Astrocyte (in vitro differentiated cells and primary cell): ENCODE measurements at regions not wholly inside any gene's neighbourhood (a gene's known extent, or its start where the extent isn't known, plus 50 kb on each side); places are given as distances from the start of the nearest gene placed in this dataset.

Experiments used
- DNase-seq: peaks from one replicate; pipeline ENCODE4 v3.0.0-alpha.2; 2010; ENCODE audit warnings: low read depth
- FAIRE-seq: peaks from 2 replicates; lab custom pipeline; 2011; peaks lifted over from hg19 to GRCh38; lab: Jason Lieb, UNC
- H2AFZ ChIP-seq: 2 replicates; pipeline ENCODE4 v1.6.0; 2012; ENCODE audit warnings: low read depth, low read length, inconsistent platforms
- H3K27ac ChIP-seq: 2 replicates; pipeline ENCODE4 v1.5.1; 2011; ENCODE audit warnings: low read depth, low read length, inconsistent platforms
- H3K27me3 ChIP-seq: 2 replicates; pipeline ENCODE4 v1.6.0; 2011; ENCODE audit warnings: low read length, inconsistent platforms; ENCODE audit not compliant: insufficient read depth
- H3K36me3 ChIP-seq: 2 replicates; pipeline ENCODE4 v1.5.1; 2011; ENCODE audit warnings: low read length, inconsistent platforms; ENCODE audit not compliant: insufficient read depth
- H3K4me1 ChIP-seq: 2 replicates; pipeline ENCODE4 v1.5.1; 2011; ENCODE audit warnings: low read length, inconsistent platforms; ENCODE audit not compliant: insufficient read depth
- H3K4me2 ChIP-seq: 2 replicates; pipeline ENCODE4 v1.6.0; 2012; ENCODE audit warnings: low read length, inconsistent platforms
- H3K4me3 ChIP-seq: 2 replicates; pipeline ENCODE4 v1.5.1; 2011; ENCODE audit warnings: low read depth, mild to moderate bottlenecking, low read length, inconsistent platforms; ENCODE audit not compliant: insufficient read depth
- H3K79me2 ChIP-seq: 2 replicates; pipeline ENCODE4 v1.6.0; 2012; ENCODE audit warnings: mild to moderate bottlenecking, low read length, inconsistent platforms; ENCODE audit not compliant: insufficient read depth
- H3K9ac ChIP-seq: 2 replicates; pipeline ENCODE4 v1.6.0; 2012; ENCODE audit warnings: mild to moderate bottlenecking, low read length, inconsistent platforms
- H3K9me3 ChIP-seq: 2 replicates; pipeline ENCODE4 v1.5.1; 2012; ENCODE audit warnings: low read depth, mild to moderate bottlenecking, low read length, inconsistent platforms; ENCODE audit not compliant: insufficient read depth
- H4K20me1 ChIP-seq: 2 replicates; pipeline ENCODE4 v1.6.0; 2012; ENCODE audit warnings: low read length, inconsistent platforms; ENCODE audit not compliant: insufficient read depth
- H3K27ac Mint-ChIP-seq: one replicate; pipeline ENCODE4 v1.8.0; 2021; ENCODE audit warnings: mild to moderate bottlenecking, mixed read lengths; ENCODE audit not compliant: unreplicated experiment
- H3K27me3 Mint-ChIP-seq: one replicate; pipeline ENCODE4 v1.8.0; 2021; ENCODE audit warnings: low read depth, mixed read lengths; ENCODE audit not compliant: unreplicated experiment
- H3K36me3 Mint-ChIP-seq: one replicate; pipeline ENCODE4 v1.8.0; 2021; ENCODE audit warnings: low read depth, mixed read lengths; ENCODE audit not compliant: unreplicated experiment
- H3K4me1 Mint-ChIP-seq: one replicate; pipeline ENCODE4 v1.8.0; 2021; ENCODE audit warnings: low read depth, mixed read lengths; ENCODE audit not compliant: unreplicated experiment
- H3K4me3 Mint-ChIP-seq: one replicate; pipeline ENCODE4 v1.8.0; 2021; ENCODE audit warnings: mild to moderate bottlenecking, moderate library complexity, mixed read lengths; ENCODE audit not compliant: unreplicated experiment
- H3K9me3 Mint-ChIP-seq: one replicate; pipeline ENCODE4 v1.8.0; 2021; ENCODE audit warnings: mild to moderate bottlenecking, mixed read lengths; ENCODE audit not compliant: unreplicated experiment
- EZH2 ChIP-seq: IDR thresholded peaks from 2 replicates; pipeline ENCODE4 v1.6.1; 2012; ENCODE audit warnings: mild to moderate bottlenecking, low read length, inconsistent platforms; ENCODE audit not compliant: insufficient read depth
- TF ChIP-seq, protein P1 (sequence below): IDR thresholded peaks from 2 replicates; pipeline ENCODE4 v1.5.1; 2011; ENCODE audit warnings: low read depth, mild to moderate bottlenecking, inconsistent platforms, low read length, moderate library complexity; ENCODE audit not compliant: insufficient read depth

DNA sequence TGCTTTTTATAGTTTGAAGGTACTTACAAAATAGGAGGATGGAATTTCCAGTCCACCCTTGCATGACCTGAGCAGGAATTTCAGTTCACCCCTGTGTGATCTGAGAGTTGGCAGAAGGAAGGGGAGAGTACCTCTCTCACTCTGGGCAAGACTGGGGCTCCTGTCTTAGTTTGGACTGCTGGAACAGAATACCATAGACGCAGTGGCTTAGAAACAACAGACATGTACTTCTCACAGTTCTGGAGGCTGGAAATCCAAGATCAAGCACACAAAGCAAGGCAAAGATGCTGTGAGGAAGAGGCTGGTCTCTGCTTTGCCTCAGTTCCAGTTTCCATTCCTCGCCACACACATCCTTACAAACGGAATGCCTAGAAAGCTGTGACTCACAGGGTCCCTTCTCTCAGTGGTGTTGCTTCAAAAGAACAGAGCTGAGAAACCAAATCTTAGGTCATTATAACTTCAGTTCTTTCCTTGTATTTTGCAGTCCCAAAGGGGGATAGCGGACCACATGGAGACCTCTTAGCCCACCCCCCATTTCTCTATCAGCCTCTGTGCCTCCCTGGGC is 108.8 kb upstream of the HAAO start:
- Histone ChIP-seq H2AFZ (peak overlapping the region; percentile 57), H3K36me3 (no peaks in the 10 kb centered on the region), H3K9ac (peak overlapping the region; percentile 7), H3K27ac (no peak overlapping the region), H3K4me2 (peak overlapping the region; percentile 52), H3K27me3 (no peaks in the 10 kb centered on the region), H3K79me2 (no peaks in the 10 kb centered on the region), H4K20me1 (no peaks in the 10 kb centered on the region), H3K4me1 (peaks cover 22% of the 10 kb centered on the region), H3K9me3 (no peaks in the 10 kb centered on the region), H3K4me3 (no peak overlapping the region)
- TF ChIP-seq, protein P1, sequence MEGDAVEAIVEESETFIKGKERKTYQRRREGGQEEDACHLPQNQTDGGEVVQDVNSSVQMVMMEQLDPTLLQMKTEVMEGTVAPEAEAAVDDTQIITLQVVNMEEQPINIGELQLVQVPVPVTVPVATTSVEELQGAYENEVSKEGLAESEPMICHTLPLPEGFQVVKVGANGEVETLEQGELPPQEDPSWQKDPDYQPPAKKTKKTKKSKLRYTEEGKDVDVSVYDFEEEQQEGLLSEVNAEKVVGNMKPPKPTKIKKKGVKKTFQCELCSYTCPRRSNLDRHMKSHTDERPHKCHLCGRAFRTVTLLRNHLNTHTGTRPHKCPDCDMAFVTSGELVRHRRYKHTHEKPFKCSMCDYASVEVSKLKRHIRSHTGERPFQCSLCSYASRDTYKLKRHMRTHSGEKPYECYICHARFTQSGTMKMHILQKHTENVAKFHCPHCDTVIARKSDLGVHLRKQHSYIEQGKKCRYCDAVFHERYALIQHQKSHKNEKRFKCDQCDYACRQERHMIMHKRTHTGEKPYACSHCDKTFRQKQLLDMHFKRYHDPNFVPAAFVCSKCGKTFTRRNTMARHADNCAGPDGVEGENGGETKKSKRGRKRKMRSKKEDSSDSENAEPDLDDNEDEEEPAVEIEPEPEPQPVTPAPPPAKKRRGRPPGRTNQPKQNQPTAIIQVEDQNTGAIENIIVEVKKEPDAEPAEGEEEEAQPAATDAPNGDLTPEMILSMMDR = no peak
- no peak for TF ChIP-seq EZH2
- Mint-ChIP-seq H3K27me3 (peaks cover 1% of the 10 kb centered on the region), H3K36me3 (no peaks in the 10 kb centered on the region), H3K4me3 (no peak overlapping the region), H3K4me1 (peaks cover 22% of the 10 kb centered on the region), H3K27ac (peak overlapping the region; percentile 51), H3K9me3 (peaks cover 2% of the 10 kb centered on the region)
- peak; percentile 73 for DNase-seq
- no peak for FAIRE-seq

DNA sequence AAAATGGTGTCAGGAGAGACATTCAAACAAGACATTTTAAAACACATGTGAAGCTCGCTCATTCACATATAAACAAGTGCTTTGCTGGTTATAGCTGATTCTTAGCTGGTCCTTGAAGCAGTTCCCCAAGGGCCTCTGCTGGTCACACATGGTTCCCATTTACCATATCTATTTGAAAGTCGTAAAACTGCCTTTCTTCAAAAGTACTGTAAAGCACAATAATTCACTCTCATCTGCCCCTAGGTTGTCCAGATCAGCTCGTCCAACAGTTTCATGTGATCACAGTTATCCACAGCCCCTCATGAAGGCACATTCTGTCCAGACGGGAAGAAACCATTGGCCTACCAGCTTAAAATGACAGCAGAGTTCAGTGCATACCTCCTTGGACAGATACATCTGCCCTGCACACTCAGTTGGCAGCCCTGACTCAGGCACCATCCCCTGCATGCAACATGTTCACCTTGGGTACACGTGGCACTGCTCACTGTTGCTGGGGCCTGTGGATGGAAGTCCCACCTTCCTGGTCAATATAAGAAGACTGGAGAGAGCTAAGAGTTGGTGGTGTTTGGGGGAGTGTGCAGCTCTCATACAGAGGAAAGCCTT is 108.0 kb upstream of the HAAO start:
- H3K4me1 Mint-ChIP-seq = peaks cover 21% of the 10 kb centered on the region
- no peak overlapping the region for H3K27ac ChIP-seq
- peak overlapping the region; percentile 51 for H3K27ac Mint-ChIP-seq

More for the DNA sequence above, 108.0 kb upstream of the HAAO start:
- Histone ChIP-seq H3K9me3 (no peaks in the 10 kb centered on the region), H3K4me2 (no peak overlapping the region), H3K27me3 (no peaks in the 10 kb centered on the region), H3K4me1 (peaks cover 14% of the 10 kb centered on the region), H3K79me2 (no peaks in the 10 kb centered on the region), H3K36me3 (no peaks in the 10 kb centered on the region), H3K9ac (no peak overlapping the region), H3K4me3 (no peak overlapping the region), H2AFZ (no peak overlapping the region), H4K20me1 (no peaks in the 10 kb centered on the region)
- TF ChIP-seq, protein P1 = no peak
- TF ChIP-seq EZH2 = no peak
- no peak for DNase-seq
- H3K4me3 Mint-ChIP-seq = no peak overlapping the region
- H3K36me3 Mint-ChIP-seq = no peaks in the 10 kb centered on the region
- FAIRE-seq = no peak
- peaks cover 2% of the 10 kb centered on the region for H3K9me3 Mint-ChIP-seq
- H3K27me3 Mint-ChIP-seq = no peaks in the 10 kb centered on the region
